AG04449 (cell line): ENCODE measurements at regions not wholly inside any gene's neighbourhood (a gene's known extent, or its start where the extent isn't known, plus 50 kb on each side); places are given as distances from the start of the nearest gene placed in this dataset.

Experiments
- CTCF ChIA-PET: fragments of 350-600 bp; formaldehyde crosslinking; extraction: SDS; loops from one replicate; lab custom pipeline; 2021; ENCODE audit warnings: antibody characterized with exemption; lab: Yijun Ruan, JAX
- POLR2A ChIA-PET: fragments of 400-600, 350-600 bp; formaldehyde crosslinking; extraction: SDS; loops from one replicate; lab custom pipeline; 2020; ENCODE audit warnings: antibody characterized with exemption, inconsistent platforms; lab: Yijun Ruan, JAX
- DNase-seq: peaks from one replicate; pipeline ENCODE4 v3.0.0-alpha.2; 2010; ENCODE audit warnings: low read depth, low spot score
- H3K4me3 ChIP-seq: 2 replicates; pipeline ENCODE4 v1.5.1; 2011; ENCODE audit warnings: low read depth, mild to moderate bottlenecking, control low read depth, low read length
- CTCF ChIP-seq: IDR thresholded peaks from one replicate; pipeline ENCODE4 v1.5.1; 2011; ENCODE audit warnings: mild to moderate bottlenecking, moderate library complexity, low read length, control low read depth, inconsistent platforms; ENCODE audit not compliant: insufficient read depth; ENCODE audit errors: missing control alignments

GRCh38 chr10:113459626-113460280 is 93.1 kb upstream of the HABP2 start:
- no peak for TF ChIP-seq CTCF
- no peak for DNase-seq
- ChIA-PET POLR2A (no interaction called here), CTCF (interaction anchor here (1.1 kb wide), 1 partner anchor 13 kb away, joined by 3 read pairs; no protein-coding TSS in a partner anchor)
- H3K4me3 ChIP-seq: no peak overlapping the region

- no peak overlapping the region for H3K4me3 ChIP-seq
- POLR2A ChIA-PET: no interaction called here
- no peak for TF ChIP-seq CTCF
- no peak for DNase-seq
- CTCF ChIA-PET: interaction anchor here (1.1 to 2.8 kb wide), 3 partner anchors 8 to 987 kb away, joined by 4 to 9 read pairs (median 8); no protein-coding TSS in a partner anchor
Measured at GRCh38 chr10:113463083-113463482, 89.8 kb upstream of the HABP2 start.

- CTCF ChIA-PET: interaction anchor here (1.8 to 2.8 kb wide), 3 partner anchors 9 to 11 kb away, joined by 8 to 9 read pairs (median 8); no protein-coding TSS in a partner anchor
- no peak overlapping the region for H3K4me3 ChIP-seq
- POLR2A ChIA-PET: no interaction called here
- no peak for TF ChIP-seq CTCF
- peak; percentile 9 for DNase-seq
Measured at GRCh38 chr10:113463777-113464176, 89.1 kb upstream of the HABP2 start.

GRCh38 chr10:113469796-113470195 is 83.1 kb upstream of the HABP2 start:
- TF ChIP-seq CTCF: no peak
- ChIA-PET POLR2A (no interaction called here), CTCF (interaction anchor here (0.9 to 2.4 kb wide), 2 partner anchors 13 to 15 kb away, joined by 4 to 6 read pairs; no protein-coding TSS in a partner anchor)
- DNase-seq: no peak
- H3K4me3 ChIP-seq: no peak overlapping the region

- CTCF ChIA-PET: interaction anchor here (0.9 to 2.4 kb wide), 2 partner anchors 14 to 16 kb away, joined by 4 to 6 read pairs; no protein-coding TSS in a partner anchor
- no peak for DNase-seq
- TF ChIP-seq CTCF: no peak
- POLR2A ChIA-PET: no interaction called here
- no peak overlapping the region for H3K4me3 ChIP-seq
Measured at GRCh38 chr10:113470372-113471240, 82.2 kb upstream of the HABP2 start.
